LNCaP clone FGC (cell line): ENCODE measurements at regions not wholly inside any gene's neighbourhood (a gene's known extent, or its start where the extent isn't known, plus 50 kb on each side); places are given as distances from the start of the nearest gene placed in this dataset.

Experiments used
- DNase-seq: peaks from one replicate; pipeline ENCODE4 v3.0.0-alpha.2; 2011; ENCODE audit warnings: low read depth
- H3K4me3 ChIP-seq: 2 replicates; pipeline ENCODE4 v1.5.1; 2011; ENCODE audit warnings: mild to moderate bottlenecking, low read depth, low read length, control low read depth
- TF ChIP-seq, protein P1 (sequence below): IDR thresholded peaks from 2 replicates; pipeline ENCODE4 v1.5.1; 2012; ENCODE audit warnings: mild to moderate bottlenecking; ENCODE audit not compliant: control insufficient read depth, insufficient read depth; ENCODE audit errors: extremely low read depth

DNA sequence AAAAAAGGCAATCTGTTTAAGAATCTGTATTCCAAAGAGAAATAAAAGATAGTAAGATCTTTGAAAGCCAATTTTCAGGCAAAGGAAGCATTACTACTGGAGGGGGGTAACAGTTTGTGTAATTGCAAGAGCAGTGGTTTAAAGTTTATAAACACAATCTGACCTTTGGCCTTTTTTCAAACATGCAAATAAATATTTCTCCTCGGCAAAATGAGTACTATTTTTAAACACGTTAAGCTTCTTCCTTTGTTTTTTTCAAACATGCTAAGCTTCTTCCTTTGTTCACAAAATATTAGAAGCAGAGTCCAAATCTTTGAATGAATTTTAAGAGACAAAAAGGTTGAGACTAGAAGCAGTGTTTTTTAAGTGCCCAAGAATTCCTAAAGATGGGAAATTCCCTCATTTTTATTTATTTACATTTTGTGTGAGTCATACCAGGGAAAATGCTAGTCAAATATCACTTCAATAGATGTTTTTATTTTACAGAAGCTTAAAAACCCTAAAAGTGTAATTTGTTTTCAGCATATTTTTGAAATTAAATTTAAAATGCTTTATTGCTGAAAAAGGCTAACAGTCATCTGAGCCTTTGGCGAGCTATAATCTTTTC, 229.3 kb downstream of the GPR37 start:
- no peak for DNase-seq
- H3K4me3 ChIP-seq, result no peak overlapping the region
- TF ChIP-seq, protein P1, sequence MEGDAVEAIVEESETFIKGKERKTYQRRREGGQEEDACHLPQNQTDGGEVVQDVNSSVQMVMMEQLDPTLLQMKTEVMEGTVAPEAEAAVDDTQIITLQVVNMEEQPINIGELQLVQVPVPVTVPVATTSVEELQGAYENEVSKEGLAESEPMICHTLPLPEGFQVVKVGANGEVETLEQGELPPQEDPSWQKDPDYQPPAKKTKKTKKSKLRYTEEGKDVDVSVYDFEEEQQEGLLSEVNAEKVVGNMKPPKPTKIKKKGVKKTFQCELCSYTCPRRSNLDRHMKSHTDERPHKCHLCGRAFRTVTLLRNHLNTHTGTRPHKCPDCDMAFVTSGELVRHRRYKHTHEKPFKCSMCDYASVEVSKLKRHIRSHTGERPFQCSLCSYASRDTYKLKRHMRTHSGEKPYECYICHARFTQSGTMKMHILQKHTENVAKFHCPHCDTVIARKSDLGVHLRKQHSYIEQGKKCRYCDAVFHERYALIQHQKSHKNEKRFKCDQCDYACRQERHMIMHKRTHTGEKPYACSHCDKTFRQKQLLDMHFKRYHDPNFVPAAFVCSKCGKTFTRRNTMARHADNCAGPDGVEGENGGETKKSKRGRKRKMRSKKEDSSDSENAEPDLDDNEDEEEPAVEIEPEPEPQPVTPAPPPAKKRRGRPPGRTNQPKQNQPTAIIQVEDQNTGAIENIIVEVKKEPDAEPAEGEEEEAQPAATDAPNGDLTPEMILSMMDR, result no peak

DNA sequence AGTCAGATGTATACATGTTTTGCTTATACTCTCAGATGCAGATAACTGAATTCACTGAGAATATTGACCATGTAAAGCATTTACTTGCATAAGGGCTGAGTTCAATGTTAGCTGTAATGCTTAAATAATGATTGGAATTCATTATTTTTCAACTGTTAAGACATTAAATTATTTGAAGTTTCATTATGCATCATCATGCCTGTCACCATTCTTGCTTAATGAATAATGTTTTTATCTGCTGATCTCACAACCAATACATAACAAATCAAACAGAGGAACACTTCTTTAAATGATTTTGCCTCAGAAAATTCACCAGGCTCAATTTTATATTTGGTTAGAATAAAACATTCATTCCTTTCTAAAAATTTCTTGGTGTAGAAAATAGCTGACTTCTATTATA, 233.4 kb downstream of the GPR37 start:
- H3K4me3 ChIP-seq, result no peak overlapping the region
- DNase-seq, result no peak
- TF ChIP-seq, protein P1, result no peak

DNA sequence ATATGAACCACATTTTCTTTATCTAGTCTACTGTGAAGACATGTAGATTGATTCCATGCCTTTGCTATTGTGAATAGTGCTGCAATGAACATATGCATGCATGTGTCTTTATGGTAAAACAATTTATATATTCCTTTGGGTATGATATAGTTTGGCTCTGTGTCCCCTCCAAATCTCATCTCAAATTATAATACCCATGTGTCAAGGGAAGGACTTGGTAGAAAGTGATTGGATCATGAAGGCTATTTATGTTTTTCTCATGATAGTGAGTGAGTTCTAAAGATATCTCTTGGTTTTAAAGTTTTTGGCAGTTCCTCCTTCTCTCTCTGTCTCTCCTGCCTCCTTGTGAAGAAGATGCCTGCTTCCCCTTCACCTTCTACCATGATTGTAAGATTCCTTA, 248.7 kb downstream of the GPR37 start:
- TF ChIP-seq, protein P1, result no peak
- no peak for DNase-seq
- no peak overlapping the region for H3K4me3 ChIP-seq

DNA sequence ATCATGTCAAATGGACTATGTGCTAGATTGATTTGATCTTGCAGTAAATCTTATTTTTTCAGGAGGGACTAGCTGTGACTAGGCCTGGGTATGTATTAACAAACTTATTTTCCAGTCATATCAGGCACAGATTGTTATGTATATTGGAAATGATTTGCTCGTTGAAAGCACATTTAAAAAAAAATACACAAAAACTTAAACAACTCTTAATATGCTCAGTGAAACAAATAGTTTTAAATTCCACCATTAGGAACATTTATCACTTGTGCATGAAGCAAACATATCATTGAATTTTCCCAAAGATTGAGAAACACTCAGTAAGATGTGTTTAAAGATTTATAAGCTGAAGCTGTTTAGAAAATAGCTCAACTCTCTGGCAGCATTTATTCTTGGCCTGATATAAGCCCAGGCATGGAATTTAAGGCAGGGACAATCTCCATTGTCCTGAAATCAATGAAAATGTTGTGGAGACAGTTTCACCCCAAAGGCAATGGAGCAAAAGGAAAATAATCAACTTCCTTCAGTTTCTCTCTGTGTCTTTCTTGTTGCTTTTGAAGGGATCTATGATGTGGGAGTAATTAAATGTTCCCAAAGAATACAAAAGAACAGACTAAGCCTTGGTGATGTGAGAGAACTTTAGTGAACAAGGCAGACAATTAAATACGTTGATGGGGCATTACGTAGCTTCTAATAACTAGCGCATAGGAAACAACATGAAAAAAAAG, 250.3 kb downstream of the GPR37 start:
- no peak for DNase-seq
- H3K4me3 ChIP-seq, result no peak overlapping the region
- TF ChIP-seq, protein P1, result no peak

DNA sequence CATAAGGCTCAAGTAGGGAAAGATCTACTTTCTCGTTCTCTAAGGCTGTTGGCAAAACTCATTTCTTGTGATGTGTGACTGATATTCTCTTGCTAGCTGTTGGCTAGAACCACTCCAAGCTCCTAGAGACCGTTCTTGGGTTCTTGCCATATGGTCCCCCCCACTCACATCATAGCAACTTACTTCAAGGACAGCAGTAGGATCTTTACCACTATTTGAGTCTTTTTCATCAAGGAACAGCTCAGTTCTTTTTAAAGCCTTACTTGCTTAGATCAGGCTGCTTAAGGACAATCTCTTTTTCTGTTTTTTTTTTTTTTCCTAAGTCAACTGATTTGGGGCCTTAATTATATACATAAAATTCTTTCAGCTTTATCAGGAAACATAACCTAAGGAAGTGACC, 251.1 kb downstream of the GPR37 start:
- DNase-seq, result no peak
- TF ChIP-seq, protein P1, result no peak
- H3K4me3 ChIP-seq, result no peak overlapping the region

DNA sequence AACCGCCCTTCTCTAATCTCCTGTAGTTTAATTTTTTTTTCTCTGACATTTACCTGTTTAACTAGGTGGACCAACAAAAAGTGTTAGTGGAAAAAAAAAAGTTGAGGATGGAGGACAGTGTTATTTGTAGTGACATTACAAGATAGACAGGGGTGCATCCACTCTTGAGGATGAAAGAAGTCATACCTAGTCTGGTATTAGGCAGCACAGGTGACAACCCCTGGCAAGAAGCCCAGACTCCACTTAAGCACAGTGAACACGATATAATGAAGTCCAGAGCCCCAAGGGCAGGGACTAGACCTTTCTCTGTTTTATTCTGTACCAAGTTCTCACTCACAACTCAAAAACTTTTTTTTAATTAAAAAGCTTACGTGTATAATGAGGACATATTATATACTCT, 268.4 kb downstream of the GPR37 start:
- TF ChIP-seq, protein P1, result no peak
- DNase-seq, result no peak

More for the DNA sequence above, 268.4 kb downstream of the GPR37 start:
- H3K4me3 ChIP-seq, result no peak overlapping the region
